OCI-LY7 (cell line): ENCODE measurements at regions not wholly inside any gene's neighbourhood (a gene's known extent, or its start where the extent isn't known, plus 50 kb on each side); places are given as distances from the start of the nearest gene placed in this dataset.

Source experiments
- CTCF ChIP-seq: fragments of 200-600 bp; sonication (generic); conservative IDR thresholded peaks from 2 replicates; pipeline ENCODE4 v1.5.1; 2014; ENCODE audit warnings: mild to moderate bottlenecking, antibody characterized with exemption, low read length, moderate library complexity, mixed read lengths
- EZH2phosphoT487 ChIP-seq: fragments of 200-600 bp; sonication (generic); IDR thresholded peaks from 2 replicates; pipeline ENCODE4 v1.6.1; 2018; ENCODE audit warnings: low read depth, borderline replicate concordance, mild to moderate bottlenecking, mixed run types, antibody characterized with exemption, low read length, moderate library complexity, mixed read lengths

GRCh38 chr4:84019626-84020025 lies 479.5 kb downstream of the NKX6-1 start:
- TF ChIP-seq CTCF (no peak), EZH2phosphoT487 (no peak)
